GM12864 (cell line): ENCODE measurements at regions not wholly inside any gene's neighbourhood (a gene's known extent, or its start where the extent isn't known, plus 50 kb on each side); places are given as distances from the start of the nearest gene placed in this dataset.

Experiments used
- DNase-seq: peaks from one replicate; pipeline ENCODE4 v3.0.0-alpha.2; 2011; ENCODE audit warnings: low read depth
- H3K4me3 ChIP-seq: 2 replicates; pipeline ENCODE4 v1.5.1; 2011; ENCODE audit warnings: mild to moderate bottlenecking, low read depth, low read length, control low read depth
- CTCF ChIP-seq: IDR thresholded peaks from 2 replicates; pipeline ENCODE4 v1.5.1; 2011; ENCODE audit warnings: low read depth, mild to moderate bottlenecking, moderate library complexity, low read length, control low read depth, inconsistent platforms; ENCODE audit errors: missing control alignments

- DNase-seq, result peak; percentile 13
- no peak overlapping the region for H3K4me3 ChIP-seq
- no peak for TF ChIP-seq CTCF
Observed at GRCh38 chr1:170872663-170873062, 62.7 kb upstream of the MROH9 start.

- DNase-seq, result no peak
- TF ChIP-seq CTCF, result no peak
- H3K4me3 ChIP-seq, result no peak overlapping the region
Observed at GRCh38 chr1:170874671-170875070, 60.7 kb upstream of the MROH9 start.

- TF ChIP-seq CTCF, result peak; percentile 35
- DNase-seq, result peak; percentile 3
- no peak overlapping the region for H3K4me3 ChIP-seq
Observed at GRCh38 chr1:170881268-170882265, 53.8 kb upstream of the MROH9 start.
